HG03432 (cell line): ENCODE measurements at regions not wholly inside any gene's neighbourhood (a gene's known extent, or its start where the extent isn't known, plus 50 kb on each side); places are given as distances from the start of the nearest gene placed in this dataset.
"Not testable (repeated sequence)": the region's sequence is repeated elsewhere in the genome, so short reads cannot be mapped to it uniquely, and the experiment has no call there.

Experiments
- ATAC-seq: cut with Tn5 transposase; IDR thresholded peaks from one replicate; pipeline ENCODE4 v1.9.1; 2021; ENCODE audit warnings: mild to moderate bottlenecking, moderate library complexity; ENCODE audit not compliant: unreplicated experiment

GRCh38 chr1:190949939-190950338, 472.3 kb upstream of the BRINP3 start:
- no peak for ATAC-seq

- no peak for ATAC-seq
Observed at GRCh38 chr1:190957565-190957964, 479.9 kb upstream of the BRINP3 start.

GRCh38 chr1:190963321-190963720, 485.7 kb upstream of the BRINP3 start:
- ATAC-seq = no peak

- ATAC-seq = no peak
Observed at GRCh38 chr1:190975827-190976226, 498.2 kb upstream of the BRINP3 start.

DNA sequence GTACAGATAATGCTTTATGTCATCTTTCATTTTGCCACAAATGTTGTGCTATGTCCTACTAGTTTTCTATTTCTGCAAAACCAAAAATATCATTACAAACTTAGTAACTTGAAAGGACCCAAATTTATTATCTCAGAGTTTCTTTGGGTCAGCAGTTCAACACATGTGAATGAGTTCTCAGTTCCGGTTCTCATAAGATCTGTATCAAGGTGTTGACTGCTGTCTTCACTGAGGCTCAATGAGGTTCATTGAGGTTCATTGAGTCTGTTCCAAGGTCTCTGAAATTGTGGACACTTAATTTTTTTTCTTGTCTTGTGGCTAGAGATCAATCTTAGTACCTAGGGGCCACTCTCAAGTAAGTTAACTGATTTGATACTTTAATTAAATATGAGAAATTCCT, 525.1 kb upstream of the BRINP3 start:
- no peak for ATAC-seq

GRCh38 chr1:191016765-191017164, 539.1 kb upstream of the BRINP3 start:
- ATAC-seq = no peak

- ATAC-seq = no peak
Observed at GRCh38 chr1:191022856-191023255, 545.2 kb upstream of the BRINP3 start.

- ATAC-seq = no peak
Observed at GRCh38 chr1:191025896-191026642, 548.4 kb upstream of the BRINP3 start.

GRCh38 chr1:191026828-191027227, 549.2 kb upstream of the BRINP3 start:
- ATAC-seq = no peak

DNA sequence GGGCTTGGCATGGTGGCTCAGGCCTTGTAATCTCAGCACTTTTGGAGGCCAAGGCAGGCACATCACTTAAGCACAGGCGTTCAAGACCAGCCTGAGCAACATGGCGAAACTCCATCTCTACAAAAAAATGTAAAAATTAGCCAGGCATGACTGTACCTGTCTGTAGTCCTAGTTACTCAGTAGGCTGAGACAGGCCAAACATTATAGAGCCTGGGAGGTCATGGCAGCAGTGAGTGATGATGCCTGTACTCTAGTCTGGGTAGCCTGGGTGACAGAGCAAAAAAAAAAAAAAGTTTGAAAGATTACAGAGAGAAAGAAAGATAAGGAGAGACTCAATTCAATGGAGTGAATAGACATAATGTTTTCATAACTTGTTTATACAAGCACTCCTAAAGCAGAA, 556.5 kb upstream of the BRINP3 start:
- no peak for ATAC-seq

DNA sequence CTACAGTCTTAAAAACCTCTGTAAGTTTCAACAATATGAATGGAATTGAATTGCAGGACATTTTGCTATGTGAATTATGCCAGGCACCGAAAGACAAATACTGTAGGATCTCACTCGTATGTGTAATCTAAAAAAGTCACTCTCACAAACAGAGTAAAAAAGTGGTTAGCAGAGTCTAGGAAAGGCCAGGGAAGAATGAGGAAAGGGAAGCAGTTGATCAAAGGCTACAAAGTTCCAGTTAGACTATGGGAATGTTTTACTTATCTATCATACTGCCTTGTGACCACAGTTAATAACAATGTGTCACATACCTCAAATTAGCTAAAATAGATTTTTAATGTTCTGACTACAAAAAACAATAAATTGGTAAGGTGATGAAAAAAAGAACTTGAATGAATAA, 565.4 kb upstream of the BRINP3 start:
- ATAC-seq = no peak

GRCh38 chr1:191049781-191050180, 572.1 kb upstream of the BRINP3 start:
- no peak for ATAC-seq

DNA sequence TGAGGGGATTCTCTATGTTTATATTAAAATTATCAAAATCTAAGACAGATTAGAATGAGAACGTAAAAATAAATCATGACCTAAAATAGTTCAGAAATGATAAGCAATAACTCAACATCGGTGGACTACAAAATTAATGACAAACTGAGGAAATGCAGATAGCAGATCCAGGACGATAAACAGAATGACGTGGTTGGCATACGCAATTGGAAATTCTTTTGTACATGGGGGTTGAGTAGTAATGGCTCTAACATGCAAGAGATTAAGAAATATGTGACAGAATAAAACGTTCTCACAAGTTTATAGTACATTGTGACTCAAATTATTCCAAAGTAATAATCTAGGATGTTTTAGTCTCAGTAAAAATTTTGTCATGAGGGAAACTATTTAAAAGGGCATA, 575.2 kb upstream of the BRINP3 start:
- no peak for ATAC-seq

GRCh38 chr1:191065346-191065745, 587.7 kb upstream of the BRINP3 start:
- ATAC-seq = no peak

DNA sequence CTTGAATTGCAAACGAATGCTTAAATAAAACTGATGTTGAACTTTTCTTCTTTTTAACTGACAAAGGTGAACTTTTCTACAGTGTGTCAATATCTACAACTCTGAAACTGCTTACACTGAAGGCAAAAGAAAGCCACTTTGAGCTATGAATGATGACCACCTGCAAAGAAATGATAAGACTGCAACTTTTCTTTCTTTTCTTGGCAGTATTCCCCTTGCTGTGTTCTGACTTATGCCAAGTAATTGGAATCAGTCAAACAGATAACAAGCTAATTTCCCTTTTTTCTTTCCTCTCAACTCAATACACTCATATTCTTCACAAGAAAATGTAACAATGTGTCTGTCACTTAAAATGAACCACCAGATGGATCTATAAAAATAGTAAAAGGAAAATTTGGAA, 588.1 kb upstream of the BRINP3 start:
- no peak for ATAC-seq

GRCh38 chr1:191074881-191075280, 597.2 kb upstream of the BRINP3 start:
- ATAC-seq = no peak

GRCh38 chr1:191083090-191083489, 605.4 kb upstream of the BRINP3 start:
- not testable (repeated sequence) for ATAC-seq

DNA sequence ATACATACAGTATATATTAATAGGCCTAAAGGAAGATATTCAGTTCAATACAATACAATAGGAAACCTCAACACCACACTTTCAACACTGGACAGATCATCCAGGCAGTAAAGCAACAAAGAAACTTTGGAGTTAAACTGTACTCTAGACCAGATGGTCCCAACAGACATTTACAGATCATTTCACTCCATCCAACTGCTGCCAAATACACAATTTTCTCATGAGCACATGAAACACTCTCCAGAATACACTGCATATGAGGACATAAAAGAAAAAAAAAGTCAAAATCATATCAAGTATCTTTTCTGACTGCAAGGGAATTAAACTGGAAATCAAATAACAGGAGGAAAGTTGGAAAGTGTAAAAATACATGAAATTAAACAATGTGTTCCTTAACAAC, 607.5 kb upstream of the BRINP3 start:
- no peak for ATAC-seq

DNA sequence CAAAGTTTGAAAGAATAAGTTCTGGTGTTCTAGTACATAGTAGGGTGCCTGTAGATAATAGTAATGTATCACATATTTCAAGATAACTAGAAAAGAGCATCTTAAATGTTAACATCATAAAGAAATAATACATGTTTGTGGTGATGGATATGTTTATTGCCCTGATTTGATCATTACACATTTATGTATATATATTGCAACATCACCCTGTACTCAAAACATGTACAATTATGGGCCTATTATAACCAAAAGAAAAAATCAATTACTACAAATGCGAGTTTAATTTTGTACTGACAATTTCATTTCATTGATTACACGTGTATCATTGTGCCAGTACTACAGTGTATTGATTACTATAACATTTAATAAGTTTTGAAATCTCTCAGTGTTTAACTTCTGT, 609.2 kb upstream of the BRINP3 start:
- ATAC-seq = no peak

DNA sequence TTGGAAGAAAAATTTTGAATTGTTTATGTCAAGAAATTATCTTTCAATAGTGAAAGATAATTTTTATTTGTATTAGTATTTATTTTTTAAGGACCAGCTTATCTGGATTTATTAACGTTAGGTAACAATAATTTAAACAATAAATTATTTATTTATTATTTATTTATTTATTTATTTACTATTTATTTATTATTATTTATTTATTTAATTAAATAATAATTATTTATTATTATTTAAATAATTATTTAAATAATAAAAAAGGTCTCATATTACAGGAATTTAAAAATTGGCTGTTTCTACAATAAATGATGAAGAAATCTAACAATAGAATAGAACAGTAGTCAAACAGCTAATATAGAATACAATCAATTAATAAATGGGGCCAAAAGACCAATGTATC, 618.7 kb upstream of the BRINP3 start:
- no peak for ATAC-seq

DNA sequence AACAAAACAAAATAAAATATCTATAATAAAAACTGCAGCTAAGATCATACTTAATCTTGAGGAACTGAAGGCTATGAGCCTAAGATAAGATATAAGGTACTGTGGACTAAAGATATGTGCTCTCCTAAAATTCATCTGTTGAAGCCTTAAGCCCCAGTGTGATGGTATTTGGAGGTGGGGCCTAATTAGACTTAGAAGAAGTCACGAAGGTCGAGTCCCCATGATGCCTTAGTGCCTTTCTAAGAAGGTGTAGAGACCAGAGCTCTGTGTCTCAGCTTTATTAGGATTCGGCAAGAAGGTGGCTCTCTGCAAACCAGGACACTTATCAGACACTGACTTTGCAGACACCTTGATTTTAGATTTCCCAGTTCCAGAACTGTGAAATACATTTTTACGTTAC, 622.0 kb upstream of the BRINP3 start:
- no peak for ATAC-seq

DNA sequence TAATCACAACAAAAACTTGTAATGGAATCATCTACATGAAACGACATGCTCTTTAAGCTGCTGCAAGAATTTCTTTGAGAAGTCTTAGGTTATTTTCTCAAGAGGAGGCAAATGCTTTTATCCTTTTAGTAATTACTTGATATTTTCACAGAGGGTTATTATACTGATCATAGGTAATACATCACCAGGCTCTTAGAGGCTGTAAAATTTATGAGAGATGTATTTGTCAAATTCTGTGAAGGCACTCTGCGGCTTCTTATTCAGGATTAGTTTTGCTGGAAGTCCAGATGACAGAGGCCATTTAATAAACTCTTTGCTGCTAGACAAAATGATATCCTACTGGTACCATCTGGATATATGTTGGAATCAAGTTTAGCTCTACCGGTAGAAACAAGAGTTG, 624.3 kb upstream of the BRINP3 start:
- no peak for ATAC-seq

DNA sequence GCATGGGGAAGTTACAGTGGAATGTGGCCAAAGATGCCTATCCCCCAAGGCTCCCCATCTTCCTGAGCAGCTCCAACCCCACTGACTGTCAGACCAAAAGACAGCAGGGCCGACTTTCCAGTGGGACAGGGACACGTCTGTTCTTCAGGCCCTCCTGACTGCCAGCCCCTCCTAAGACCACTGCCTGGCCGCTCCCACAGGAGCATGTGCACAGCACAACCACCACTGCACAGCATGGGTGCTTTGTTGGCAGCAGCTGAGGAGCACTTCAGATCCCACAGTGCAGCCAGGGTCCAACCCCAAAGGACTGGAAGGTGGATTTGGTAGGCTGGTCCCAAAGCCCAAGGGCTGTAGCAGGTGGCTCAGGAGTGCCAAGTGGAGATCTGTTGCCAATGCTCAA, 648.3 kb upstream of the BRINP3 start:
- ATAC-seq = no peak
